HCEC 1CT (cell line): ENCODE measurements at regions not wholly inside any gene's neighbourhood (a gene's known extent, or its start where the extent isn't known, plus 50 kb on each side); places are given as distances from the start of the nearest gene placed in this dataset.
"Not testable (repeated sequence)": the region's sequence is repeated elsewhere in the genome, so short reads cannot be mapped to it uniquely, and the experiment has no call there.

Experiments used
- DNase-seq: peaks from one replicate; pipeline ENCODE4 v3.0.0-alpha.2; 2017

DNA sequence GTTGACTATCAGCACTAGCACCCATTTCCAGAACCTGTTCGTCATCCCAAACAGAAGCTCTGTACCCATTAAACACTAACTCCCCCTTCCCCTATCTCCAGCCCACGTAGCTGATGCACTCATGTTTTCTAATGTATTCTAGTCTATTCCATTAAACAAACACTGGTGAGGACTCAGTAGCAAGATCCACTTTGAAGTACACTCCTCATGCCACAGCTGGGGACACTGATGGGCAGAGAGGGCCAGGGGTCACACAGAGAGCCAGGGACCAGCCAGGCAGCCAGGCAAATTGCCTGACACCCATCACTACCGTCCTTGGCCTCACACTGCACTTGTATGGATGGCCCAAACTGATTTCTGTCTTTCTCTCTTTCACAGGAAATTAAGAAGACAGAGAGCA lies 269.9 kb upstream of the DIO3 start:
- no peak for DNase-seq

DNA sequence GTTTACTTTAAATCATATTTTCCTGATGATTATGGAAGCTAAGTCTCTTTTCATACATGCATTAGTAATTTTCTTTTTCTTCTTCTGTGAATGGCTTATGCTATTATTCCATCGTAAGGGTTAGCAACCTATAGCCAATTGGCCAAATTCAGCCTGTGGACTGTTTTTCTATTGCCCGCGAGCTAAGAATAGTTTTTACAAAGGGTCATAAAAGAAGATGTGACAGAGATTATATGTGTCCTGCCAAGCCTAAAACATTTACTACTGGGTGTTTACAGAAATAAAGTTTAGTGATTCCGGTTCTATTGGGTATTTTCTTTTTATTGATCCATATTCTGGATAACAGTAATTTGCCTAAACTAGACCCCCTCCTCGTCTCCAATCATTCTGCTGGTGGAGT lies 268.8 kb upstream of the DIO3 start:
- DNase-seq: no peak

DNA sequence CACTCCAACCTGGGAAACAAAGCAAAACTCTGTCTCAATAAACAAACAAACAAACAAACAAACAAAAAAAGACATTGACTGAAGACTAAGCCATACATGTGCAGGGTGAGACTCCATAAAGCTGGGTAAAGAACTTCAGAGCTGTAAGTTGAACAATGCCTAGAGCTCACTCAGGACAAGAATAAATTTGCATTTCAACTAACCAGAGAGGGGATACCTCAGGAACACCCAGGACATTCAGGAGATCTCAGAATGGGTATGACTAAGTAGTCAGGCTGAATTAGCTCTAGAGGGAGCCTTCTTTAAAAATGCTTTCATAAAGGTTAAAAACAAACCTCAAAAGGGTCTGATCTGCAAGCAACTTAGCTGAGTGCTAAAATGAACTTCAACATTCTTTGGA lies 267.7 kb upstream of the DIO3 start:
- no peak for DNase-seq

DNA sequence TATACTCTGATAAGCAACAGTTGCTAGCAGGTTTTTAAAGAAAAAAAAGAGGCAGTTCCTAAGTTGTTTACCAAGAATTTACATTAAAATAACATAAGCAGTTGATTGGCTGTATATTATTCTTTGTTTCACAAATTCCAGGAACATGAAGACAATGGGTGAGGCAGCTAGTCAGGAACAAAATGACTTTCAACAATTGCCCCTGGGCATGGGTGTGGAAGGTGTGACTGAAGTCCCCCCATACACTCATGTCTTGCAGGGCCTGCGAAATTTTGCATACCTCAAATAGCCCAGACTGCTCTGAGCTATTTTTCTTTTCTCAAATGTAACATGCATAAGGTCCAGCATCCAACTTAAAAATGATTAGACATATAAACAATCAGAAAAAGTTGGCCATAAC lies 267.2 kb upstream of the DIO3 start:
- DNase-seq: no peak

DNA sequence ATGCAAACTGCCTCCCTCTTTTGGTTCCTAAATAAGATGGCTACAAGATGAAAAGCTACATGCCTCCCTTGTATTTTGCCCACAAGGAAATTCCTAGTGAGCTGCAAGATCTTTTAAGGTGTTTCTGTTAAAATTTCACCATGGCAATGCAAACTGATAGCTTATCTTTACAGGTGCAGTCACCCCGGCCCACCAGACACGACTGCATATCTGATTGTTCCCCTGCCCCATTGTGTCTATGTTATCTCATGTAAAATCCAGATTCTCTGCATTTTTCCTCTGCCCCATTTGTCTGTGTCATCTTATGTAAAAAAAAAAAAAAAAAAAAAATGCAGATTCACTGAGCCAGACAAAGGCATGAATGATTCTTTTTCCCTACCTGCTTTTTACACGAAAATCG lies 261.5 kb upstream of the DIO3 start:
- not testable (repeated sequence) for DNase-seq

DNA sequence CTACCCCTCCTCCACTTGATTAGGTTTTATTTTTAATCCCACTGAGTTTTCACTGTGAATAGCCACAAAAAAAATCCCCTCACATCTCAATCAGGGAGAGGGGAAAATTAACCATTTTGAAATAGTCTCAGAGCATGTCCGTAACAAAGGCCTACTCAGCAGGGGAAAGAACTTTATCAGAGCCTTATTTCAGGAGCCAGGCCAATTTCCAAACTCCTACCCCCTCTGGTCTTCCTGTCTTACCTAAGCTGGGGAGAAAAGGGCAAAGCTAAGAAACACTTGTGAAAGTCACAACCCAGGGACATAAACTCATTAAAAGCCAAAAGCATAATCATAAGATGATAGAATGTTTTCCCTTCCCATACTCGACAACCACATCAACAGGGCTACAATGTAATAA lies 260.3 kb upstream of the DIO3 start:
- DNase-seq: no peak

DNA sequence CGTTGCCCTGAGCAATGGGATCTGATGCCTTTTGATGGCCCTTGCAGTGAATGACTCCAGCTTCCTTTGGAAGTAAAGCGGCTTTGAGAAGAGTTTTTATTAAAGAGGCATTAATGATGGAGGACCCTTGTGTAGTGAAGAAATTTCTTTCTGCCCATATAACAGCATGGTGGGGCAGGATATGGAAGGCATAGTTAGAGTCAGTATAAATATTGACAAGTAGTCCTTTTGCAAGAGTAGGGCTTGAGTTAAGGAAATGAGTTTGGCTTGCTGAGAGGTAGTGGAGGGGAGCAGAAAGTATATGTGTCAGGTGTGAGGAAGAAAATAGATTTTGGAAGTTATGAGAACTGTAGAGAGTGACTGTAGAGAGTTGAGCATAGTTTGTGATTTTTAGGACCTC lies 254.1 kb upstream of the DIO3 start:
- DNase-seq: not testable (repeated sequence)

DNA sequence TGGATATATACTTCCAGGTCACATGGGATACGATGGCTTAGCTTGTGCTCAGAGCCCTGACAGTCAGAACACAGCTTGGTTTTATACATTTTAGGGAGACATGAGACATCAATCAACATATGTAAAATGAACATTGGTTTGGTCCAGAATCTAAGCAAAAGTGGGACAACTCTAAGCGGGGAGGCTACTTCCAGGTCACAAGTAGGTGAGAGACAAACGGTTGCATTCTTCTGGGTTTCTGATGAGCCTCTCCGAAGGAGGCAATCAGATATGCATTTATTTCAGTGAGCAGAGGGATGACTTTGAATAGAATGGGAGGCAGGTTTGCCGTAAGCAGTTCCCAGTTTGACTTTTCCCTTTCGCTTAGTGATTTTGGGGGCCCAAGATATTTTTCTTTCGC lies 250.1 kb upstream of the DIO3 start:
- DNase-seq: not testable (repeated sequence)

DNA sequence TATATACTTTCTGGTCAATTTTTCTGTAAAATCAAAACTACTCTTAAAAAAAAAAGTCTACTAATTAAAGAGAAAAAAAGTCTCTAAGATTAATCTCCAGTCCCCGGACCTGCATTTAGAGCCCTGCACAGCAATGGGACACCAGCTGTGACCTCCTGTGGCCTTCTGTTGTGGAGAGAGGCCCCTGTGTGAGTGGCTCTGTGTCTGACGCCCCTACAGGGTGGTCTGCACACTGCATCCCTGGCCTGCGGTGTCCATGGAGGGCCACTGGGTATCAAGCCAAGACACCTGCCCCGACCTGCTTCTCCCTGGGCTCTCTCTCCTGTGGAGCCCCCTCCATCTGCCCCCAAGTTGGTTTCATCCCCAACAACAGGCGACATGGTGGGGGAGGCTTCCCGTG lies 248.0 kb upstream of the DIO3 start:
- no peak for DNase-seq

DNA sequence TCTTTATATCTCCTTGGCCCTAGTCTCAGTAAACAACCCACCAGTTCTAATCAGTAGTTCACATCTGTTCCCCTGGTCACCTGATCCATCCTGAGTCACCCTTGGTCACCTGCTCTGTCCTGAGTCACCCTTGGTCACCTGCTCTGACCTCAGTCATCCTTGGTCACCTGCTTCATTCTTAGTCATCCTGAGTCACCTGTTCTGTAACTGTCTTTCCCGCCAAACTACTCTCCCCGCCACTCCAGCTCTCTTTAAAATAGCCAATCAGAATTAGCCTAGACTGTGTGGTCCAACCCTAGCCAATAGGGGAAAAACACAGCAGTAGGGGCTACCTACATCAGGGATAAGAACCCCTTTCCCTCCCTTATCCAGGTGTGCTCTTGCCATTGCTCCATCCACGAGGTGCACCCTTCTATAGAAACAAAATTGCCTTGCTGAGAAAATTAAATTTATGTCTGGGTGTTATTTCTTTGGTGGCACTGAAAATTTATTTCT lies 245.4 kb upstream of the DIO3 start:
- DNase-seq: no peak

DNA sequence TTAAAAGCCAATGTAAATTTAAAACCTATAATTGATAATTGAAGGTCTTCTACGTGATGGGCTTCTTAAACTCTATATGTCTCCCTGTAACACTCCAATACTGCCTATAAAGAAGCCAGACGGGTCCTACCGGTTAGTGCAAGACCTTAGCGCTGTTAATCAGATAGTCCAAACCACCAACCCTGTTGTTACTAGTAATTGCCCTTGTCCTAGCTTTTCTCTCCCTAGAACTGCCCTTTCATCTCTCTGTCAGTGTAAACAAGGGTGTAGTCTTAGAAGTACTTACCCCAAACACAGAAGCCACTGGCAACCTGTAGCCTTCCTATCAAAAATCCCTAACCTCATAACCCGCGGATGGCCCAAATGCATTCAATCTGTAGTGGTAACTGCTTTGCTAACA lies 243.0 kb upstream of the DIO3 start:
- no peak for DNase-seq

DNA sequence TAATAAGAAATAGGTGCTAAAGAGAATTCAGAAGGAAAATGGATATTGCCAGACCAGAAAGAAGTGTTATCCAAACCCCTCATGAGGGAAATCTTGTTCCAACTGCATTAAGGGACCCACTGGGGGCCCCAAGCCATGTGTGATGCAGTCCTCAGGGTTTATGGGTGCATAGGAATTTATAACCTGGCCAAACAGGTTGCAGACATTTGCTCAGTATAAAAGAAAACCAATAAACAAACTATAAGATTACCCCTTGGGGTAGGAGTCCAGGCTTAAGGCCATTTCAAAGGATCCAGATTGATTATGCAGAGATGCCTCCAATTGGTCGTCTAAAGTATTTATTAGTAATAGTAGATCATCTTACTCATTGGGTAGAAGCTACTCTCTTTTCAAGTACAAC lies 240.9 kb upstream of the DIO3 start:
- no peak for DNase-seq

DNA sequence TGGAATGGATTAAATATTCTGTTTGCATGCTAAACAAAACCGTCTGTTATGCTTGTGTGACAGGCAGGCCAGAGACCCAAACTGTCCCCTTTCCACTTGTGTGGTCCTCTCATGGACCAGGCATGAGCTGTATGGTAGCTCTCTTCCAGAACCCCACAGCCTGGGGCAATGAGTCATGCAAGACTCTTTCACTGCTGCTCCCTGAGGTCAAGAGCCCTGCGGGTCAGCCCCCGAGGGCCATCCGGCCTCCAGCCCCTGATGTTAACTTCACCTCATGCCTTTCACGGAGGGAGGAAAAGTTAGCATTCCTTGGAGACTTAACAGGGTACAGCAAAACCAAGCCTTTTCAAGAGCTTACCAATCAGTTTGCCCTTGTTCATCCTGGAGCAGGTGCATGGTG lies 239.1 kb upstream of the DIO3 start:
- DNase-seq: no peak

DNA sequence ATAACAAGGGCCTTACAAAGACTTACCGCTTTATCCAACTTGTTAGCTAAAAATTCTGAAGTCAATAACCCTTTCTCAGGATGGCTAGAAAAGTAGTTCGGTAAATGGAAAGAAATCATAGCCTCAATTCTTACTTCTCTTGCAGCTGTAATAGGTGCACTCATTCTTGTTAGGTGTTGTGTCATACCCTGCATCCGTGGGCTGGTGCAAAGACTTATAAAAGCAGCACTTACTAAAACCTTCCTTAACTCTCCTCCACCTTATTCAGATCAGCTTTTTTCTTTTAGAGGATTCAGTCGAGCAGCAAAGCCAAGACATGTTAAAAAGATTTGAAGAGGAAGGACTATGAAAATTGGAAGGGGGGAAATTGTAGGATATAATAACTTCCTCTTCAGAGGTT lies 238.2 kb upstream of the DIO3 start:
- DNase-seq: no peak

DNA sequence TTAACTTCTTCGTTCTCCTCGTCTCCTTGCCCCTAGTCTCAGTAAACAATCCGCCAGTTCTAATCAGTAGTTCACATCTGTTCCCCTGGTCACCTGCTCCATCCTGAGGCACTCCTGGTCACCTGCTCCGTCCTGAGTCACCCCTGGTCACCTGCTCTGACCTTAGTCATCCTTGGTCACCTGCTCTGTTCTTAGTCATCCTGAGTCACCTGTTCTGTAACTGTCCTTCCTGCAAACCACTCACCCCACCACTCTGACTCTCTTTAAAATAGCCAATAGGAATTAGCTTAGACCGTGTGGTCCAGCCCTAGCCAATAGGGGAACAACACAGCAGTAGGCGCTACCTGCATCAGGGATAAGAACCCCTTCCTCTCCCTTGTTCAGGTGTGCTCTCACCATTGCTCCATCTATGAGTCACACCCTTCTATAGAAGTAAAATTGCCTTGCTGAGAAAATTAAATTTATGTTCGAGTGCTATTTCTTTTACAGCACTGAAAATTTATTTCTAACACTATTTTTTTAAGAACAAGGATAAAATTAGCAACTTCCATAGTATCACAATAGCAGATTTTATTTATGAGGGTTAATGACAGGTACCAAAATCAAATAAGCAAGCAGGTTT lies 237.6 kb upstream of the DIO3 start:
- not testable (repeated sequence) for DNase-seq

DNA sequence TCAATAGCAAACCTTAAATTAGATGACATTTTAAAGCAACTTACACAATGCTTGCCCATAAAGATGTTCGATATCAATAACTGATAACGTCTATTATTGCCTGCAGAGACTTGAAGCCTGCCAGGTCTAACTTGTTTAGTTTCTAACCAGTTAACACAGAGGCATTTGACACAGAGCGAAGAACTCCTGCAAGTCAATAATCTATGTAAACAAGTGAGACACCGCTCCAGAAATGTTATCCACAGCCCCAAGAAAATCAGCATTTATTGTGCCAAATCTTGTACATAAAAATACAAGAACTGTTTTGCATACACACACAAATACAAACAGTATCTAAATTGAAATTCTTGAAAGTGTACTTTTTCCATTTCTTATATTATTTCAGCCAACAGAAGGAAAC lies 236.0 kb upstream of the DIO3 start:
- DNase-seq: no peak

DNA sequence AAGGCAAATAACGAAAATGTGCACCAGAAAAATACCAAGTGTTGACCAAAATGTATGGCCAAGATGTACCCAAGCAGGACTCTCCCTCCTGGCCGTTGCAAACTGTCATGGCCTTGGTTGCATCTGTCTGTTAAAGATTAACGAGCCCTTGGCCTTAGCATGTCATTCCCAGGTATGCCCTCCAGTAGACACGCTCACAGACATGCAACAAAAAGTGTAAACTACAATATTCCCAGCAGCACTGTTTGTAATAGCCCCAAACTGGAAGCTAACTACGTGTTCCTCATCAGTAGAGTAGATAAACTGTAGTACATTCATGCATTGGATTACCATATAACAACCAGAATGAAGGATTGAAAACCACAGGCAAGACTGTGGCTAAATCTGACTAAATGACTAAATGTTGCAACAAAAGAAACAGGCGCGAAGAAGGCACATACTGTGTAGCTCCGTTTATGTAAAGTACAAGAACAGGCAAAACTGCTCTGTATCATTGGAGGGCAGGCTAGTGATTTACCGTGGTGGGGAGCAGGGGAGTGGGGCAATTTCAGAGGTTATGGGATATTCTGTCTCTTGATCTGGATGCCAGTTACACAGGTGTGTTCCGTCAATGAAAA lies 232.8 kb upstream of the DIO3 start:
- no peak for DNase-seq

DNA sequence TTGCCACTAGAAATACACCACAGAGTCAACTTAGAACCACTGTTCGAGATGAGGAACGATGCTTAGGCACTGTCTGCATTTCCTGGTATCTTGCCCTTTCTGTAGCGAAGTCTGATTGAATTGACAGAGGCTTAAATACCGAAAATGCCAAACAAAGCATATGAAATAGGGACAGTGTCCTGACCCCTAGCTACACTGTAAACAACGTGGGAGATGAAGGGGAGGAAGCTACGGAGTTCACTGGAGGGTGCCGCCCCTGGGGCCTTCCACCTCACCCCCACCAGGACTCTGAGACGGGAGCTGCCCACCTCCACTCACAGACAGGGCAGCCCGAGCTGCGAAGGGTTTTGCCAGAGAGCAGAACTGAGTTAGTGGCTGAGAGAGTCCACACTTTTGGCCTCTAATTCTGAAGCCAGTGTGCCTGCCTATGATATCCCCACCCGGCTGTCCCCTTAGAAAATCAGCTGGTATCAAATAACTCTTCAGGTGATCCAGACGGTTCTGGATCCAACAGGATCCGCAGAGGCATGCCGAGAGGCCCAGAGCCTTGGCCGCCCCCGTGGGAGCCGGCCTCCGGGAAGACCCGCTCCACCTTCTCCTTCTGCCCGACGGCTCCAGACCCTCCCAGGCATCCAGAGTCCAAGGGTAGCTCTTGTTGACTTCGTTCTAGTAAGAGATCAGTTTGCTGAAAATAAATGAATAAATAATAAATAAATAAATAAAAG lies 230.7 kb upstream of the DIO3 start:
- no peak for DNase-seq

DNA sequence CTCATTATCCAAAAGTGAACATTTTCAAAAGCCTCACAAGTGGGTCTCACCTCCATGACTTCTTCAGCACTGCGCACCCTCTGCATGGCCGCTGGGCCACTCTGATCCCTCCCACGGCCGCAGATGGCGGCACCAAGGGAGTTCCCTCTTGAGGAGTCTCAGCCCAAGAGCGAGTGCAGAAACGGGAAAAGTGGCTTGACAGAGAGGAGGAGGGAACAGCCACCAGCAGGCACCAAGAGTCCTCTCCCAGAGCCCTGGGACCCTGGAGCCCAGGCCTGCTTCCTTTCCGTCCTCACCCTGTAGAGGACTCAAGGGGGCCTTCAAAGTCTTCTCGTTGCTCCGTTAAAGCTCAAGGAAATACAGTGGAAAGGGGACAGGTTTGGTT lies 230.2 kb upstream of the DIO3 start:
- no peak for DNase-seq

DNA sequence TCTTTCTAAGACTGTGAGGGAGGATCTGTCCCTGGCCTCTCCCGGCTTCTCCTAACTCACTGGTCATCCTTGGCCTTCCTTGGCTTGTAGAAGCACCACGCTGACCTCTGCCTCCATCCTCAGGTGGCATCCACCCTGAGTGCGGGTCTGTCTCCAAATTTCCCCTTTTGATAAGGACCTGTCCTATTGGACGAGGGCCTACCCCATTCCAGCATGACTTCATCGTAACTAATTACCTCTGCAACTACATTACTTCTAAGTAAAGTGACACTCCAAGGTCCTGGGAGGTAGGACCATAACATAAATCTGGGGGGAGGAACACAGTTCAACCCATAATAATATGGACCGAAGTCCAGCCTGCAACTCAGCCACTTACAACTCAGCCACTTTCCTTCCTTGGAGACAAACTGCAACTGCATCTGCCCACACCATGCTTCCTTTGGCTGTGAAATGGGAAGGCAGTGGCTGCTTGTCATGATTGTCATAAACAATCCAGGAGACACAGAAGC lies 229.6 kb upstream of the DIO3 start:
- no peak for DNase-seq

DNA sequence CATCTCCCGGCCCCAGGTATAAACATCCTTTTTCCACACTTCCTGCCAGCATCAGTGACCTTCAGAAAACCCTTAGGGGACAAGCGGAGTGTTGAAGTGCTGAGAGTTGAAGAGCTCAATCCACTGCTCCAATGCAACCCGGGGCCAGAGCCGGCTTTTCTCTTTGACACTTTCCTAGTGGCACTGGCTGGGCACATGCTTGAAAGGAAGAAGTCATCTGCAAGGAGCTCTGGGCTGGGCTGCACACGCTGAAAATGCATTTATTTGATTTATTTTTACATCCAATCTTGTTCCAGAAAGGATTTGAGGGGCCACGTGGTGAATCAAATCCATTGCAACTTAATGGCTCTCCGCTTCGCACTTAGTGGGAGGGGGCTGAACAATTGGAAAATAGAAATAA lies 229.0 kb upstream of the DIO3 start:
- no peak for DNase-seq

DNA sequence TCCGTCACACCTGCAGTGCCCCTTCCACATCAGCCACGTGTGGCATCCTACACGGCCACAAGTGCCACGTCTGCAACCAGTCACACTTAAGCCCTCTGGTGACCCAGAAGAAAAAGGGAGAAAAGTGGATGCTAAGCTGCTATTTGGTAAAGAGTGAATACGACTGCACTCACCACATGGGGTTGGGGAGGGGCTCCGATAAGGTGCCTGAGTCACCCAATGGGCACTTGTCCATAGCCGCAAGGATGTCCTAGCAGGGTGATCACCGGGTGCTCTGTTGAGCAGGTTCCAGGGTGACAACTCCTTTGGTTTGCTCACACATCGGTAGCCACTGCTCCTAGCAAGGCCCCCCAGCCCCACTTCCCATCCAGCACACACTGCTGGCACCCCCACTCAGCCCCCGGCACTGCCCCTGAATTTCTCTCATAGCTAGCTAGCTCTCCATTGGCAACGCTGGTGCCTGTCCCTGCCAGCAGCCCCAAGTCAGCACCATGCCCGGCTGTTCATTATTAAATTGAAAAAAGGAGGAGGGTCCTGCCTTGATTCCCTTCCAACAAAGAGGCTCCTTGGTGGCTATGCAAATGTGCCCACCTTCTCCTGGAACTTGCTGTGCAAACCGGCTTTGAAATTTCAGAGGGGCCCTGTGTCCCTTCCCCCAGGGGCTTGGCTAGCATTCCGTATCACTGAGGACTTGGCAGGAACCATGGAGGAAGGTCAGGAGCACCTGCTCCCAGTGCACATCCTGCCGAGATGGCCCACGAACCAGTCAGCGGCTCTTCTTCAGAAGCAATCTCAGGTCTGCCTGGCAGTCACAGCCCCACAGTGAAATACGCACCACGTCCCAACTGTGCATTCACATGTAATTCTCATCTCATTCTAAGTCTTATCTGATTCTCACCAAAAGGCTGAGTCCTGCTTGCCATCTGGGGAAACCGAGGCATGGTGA lies 227.7 kb upstream of the DIO3 start:
- no peak for DNase-seq

DNA sequence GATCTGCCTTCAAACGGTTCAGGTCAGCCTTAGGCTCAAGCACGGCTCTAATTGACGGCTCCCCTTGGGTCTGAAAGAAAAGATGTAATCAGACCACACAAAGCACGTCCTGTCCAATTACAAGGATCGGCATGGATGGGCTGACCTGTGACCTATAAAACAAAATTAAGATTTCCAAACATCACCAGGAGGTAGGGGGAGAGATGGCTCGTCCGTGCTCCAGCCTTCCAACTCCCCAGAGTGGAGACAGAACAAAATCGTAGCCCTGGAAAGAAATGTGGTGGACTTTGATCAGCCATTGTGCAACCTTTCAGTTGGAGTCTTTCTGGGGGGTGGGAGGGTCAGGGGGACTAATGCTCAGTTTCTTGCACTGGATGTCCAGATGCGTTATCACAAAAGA lies 226.6 kb upstream of the DIO3 start:
- no peak for DNase-seq
